ENCODE measurements at regions not wholly inside any gene's neighbourhood (a gene's known extent, or its start where the extent isn't known, plus 50 kb on each side); places are given as distances from the start of the nearest gene placed in this dataset.

- ATAC-seq (ENCODE audit: low read depth) (no peak), DNase-seq (no peak)
- Mint-ChIP-seq H3K36me3 (ENCODE audit: low read depth) (no peaks in the 10 kb centered on the region), H3K27ac (no peak overlapping the region), H3K4me1 (no peaks in the 10 kb centered on the region), H3K27me3 (peaks cover 8% of the 10 kb centered on the region), H3K4me3 (no peak overlapping the region), H3K9me3 (no peaks in the 10 kb centered on the region)
- ChIA-PET CTCF (no interaction called here), POLR2A (no interaction called here)
- intact Hi-C loops (cut with micrococcal nuclease): loop anchor here (2.0 kb wide), 1 partner anchor 19 kb away; no protein-coding TSS in a partner anchor
- TF ChIP-seq CTCF (IDR thresholded peaks at IDR 0.05): no peak
These were observed 94.2 kb upstream of the ALDH1A3 start for GRCh38 chr15:100785181-100786138.

- no peaks in the 10 kb centered on the region for H3K4me1 Mint-ChIP-seq
- peaks cover 12% of the 10 kb centered on the region for H3K27me3 Mint-ChIP-seq
- TF ChIP-seq CTCF (IDR thresholded peaks at IDR 0.05): no peak
- CTCF ChIA-PET: no interaction called here
- POLR2A ChIA-PET: no interaction called here
- no peak overlapping the region for H3K27ac Mint-ChIP-seq
- no peak for DNase-seq
- ATAC-seq (ENCODE audit: low read depth): no peak
- intact Hi-C loops (cut with micrococcal nuclease): no loop called here
- no peak overlapping the region for H3K4me3 Mint-ChIP-seq
- no peaks in the 10 kb centered on the region for H3K9me3 Mint-ChIP-seq
- H3K36me3 Mint-ChIP-seq (ENCODE audit: low read depth): no peaks in the 10 kb centered on the region
These were observed 93.5 kb upstream of the ALDH1A3 start for GRCh38 chr15:100786139-100786531.

DNA sequence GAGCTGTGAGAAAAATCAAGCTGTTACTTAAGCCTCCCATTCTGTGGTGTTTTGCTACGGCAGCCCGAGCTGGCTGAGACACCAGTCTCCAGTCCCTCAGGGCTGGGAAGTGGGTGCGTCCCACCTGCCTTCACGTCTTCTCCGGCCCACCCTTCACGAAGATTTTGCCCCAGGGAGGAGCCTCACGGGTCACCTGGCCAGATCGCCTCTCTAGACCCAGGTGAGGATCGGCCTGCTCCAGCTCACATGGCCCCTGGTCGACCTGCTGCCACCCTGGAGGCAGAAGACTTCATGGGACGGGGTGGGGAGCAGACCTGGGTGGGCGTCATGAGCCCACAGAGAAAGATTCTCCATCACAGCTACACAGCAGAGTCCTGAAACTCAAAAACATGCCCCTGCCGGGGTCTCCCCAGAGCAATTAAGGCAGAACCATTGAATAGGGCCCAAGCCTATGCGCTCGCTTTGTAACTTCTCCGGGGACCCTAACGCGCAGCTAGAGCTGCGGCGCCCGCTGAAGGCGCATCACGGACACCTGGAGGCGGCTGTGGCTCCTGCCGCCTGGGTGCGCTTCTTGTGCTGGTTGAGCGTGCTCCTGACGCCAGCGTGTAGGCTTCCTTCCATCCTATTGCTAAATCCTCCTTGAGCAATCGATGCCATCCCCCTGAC lies 92.6 kb upstream of the ALDH1A3 start:
- ATAC-seq (ENCODE audit: low read depth) (no peak), DNase-seq (no peak)
- ChIA-PET POLR2A (no interaction called here), CTCF (no interaction called here)
- no peaks in the 10 kb centered on the region for H3K9me3 Mint-ChIP-seq
- peaks cover 9% of the 10 kb centered on the region for H3K27me3 Mint-ChIP-seq
- H3K36me3 Mint-ChIP-seq (ENCODE audit: low read depth): no peaks in the 10 kb centered on the region
- TF ChIP-seq CTCF (IDR thresholded peaks at IDR 0.05): no peak
- H3K27ac Mint-ChIP-seq: no peak overlapping the region
- no peaks in the 10 kb centered on the region for H3K4me1 Mint-ChIP-seq
- no peak overlapping the region for H3K4me3 Mint-ChIP-seq
- intact Hi-C loops (cut with micrococcal nuclease): no loop called here

- H3K4me1 Mint-ChIP-seq: no peaks in the 10 kb centered on the region
- no peak for DNase-seq
- no peak overlapping the region for H3K4me3 Mint-ChIP-seq
- no peaks in the 10 kb centered on the region for H3K36me3 Mint-ChIP-seq (ENCODE audit: low read depth)
- H3K27me3 Mint-ChIP-seq: peaks cover 7% of the 10 kb centered on the region
- no peak overlapping the region for H3K27ac Mint-ChIP-seq
- no peak for TF ChIP-seq CTCF (IDR thresholded peaks at IDR 0.05)
- no peaks in the 10 kb centered on the region for H3K9me3 Mint-ChIP-seq
- ChIA-PET POLR2A (no interaction called here), CTCF (no interaction called here)
- intact Hi-C loops (cut with micrococcal nuclease): no loop called here
- ATAC-seq (ENCODE audit: low read depth): no peak
These were observed 91.8 kb upstream of the ALDH1A3 start for GRCh38 chr15:100787567-100788417.
